Dermis microvascular lymphatic vessel endothelial cell (primary cell): ENCODE measurements at regions not wholly inside any gene's neighbourhood (a gene's known extent, or its start where the extent isn't known, plus 50 kb on each side); places are given as distances from the start of the nearest gene placed in this dataset.
"Not testable (repeated sequence)": the region's sequence is repeated elsewhere in the genome, so short reads cannot be mapped to it uniquely, and the experiment has no call there.

Experiments
- DNase-seq, 2 donors: peaks; one replicate each; pipeline versions ENCODE4 v3.0.0 to v3.0.0-alpha.2; 2010; ENCODE audit warnings: low read depth in 2 of 2

DNA sequence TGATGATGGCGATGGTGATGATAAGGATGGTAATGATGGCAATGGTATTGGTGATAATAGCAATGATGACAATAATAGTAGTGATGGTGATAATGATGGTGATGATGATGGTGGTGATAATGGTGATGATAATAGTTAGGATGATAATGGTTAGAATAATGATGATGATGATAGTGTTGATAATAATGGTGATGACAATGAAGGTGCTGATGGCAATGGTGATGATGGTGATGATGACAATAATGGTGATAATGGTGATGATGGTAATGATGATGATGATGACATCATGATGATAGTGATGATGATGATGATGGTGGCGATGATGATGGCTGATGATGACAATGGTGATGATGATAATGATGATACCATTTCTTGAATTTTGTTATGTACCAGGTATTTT is 309.9 kb downstream of the MIAT start:
- no peak for DNase-seq

GRCh38 chr22:26968859-26969523 is 311.6 kb downstream of the MIAT start:
- no peak for DNase-seq

GRCh38 chr22:26970809-26971394 is 313.5 kb downstream of the MIAT start:
- DNase-seq, result no peak

DNA sequence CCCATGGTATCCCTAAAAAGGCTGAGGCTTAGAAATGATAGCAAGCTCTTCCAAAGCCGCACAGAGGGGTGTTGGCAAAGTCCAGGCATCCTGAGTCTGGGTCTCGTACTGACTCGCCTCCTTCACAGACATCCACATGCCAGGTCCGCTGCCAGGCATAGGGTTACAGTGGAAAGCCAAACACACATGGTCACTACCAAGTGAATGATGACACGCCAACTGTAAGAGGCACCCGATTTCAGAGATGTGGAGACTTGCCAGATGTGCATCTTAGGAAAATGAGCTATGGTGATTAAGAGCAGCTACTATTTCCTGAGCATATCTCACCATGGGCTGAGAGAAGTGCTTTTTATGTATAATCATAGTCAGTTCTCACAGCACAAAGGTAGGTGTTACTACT is 314.9 kb downstream of the MIAT start:
- DNase-seq, result no peak

DNA sequence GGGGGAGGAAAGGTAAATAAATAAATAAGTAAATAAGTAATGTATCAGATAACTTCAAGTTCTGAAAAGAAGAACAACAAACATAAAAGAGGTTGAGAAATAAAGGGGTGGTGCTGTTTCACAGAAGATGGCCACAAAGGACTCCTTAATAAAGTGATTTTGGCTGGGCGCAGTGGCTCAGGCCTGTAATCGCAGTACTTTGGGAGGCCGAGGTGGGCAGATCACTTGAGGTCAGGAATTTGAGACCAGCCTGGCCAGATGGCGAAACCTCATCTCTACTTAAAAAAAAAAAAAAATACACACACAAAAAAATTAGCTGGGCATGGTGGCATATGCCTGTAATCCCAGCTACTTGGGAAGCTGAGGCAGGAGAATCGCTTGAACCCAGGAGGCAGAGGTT is 315.5 kb downstream of the MIAT start:
- DNase-seq, result not testable (repeated sequence)

DNA sequence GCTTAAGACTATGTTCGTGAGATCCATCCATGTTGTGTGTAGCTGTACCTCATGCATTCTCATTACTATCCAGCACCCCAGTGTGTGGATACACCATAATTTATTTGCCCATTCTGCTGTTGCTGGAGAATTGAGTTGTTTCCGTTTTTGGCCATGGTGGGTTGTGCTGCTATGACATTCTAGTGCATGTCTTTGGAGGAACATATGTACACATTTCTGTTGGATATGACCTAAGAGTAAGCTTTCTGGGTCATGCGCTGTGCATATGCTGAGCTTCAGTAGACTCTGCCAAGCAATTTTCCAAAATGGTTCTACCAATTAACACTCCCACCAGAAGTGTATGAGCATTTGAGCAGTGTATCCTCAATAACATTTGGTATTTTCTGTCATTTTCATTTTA is 316.6 kb downstream of the MIAT start:
- no peak for DNase-seq

GRCh38 chr22:26974914-26975803 is 317.8 kb downstream of the MIAT start:
- no peak for DNase-seq

DNA sequence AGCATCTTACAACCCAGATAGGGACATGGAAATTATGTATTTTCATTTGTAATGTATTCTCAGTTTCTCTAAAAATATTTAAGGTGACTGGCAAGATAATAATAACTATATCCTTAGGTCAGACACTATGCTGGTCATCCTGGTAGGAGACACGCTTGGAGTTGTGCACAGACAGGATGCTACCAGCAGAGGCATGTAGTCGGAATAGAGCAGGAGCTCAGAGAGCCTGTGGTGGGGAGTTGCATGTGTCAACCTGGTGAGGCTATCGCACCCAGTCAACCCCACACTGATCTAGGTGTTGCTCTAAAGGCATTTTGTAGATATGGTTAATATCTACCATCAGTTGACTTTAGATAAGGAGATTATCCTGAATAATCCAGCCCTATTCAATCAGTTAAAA is 318.5 kb downstream of the MIAT start:
- DNase-seq, result no peak

DNA sequence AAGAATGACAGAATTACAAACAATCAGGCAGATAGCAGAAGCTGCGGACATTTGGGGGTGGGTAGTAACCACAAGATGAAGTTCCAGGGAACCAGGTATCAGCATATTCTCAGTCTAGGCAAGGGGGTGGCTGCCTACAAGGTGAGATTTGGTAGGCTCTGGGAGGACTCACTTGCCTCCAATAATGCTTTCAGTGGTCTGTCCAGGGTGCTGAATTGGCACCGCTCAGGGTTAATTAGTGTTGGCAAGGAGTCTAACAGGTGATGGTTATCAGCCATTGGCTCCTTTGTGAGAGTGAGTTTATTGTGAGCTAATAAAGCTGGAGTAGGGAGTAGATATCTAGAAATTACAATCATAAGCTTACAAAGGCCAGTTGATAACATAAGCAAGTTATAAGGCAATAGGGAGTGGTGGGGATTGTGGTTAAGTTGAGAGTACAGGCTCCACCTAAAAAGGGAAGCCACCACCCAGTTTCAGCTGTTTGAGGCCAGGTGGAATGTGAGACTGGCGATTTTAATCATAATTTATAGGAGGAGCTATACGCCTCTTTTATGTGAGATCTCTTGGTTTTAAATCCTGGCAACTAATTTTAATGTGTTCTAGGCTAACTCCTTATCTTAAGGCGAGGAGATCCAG is 320.5 kb downstream of the MIAT start:
- DNase-seq, result no peak

GRCh38 chr22:26979294-26979693 is 321.9 kb downstream of the MIAT start:
- DNase-seq, result peak in 1 of 2 donors; percentile 9

DNA sequence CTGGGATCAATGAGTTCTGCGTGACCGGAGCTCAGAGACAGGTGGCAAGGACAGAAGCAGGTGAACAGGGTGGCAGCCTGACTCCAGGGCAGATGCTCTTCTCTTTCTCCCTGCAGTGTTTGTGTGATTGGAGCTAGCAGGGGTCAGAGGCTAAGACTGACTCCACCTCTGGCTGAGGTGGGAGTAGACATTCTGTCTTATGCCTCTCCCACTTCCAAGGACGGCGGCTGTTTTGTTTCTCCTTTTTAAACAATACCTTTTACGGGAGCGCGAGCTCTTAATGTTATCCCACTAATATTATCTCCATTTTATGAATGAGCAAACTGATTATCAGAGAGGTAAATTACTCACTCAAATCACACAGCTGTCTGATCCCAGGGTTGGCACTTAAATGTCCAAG is 323.7 kb downstream of the MIAT start:
- DNase-seq, result no peak

DNA sequence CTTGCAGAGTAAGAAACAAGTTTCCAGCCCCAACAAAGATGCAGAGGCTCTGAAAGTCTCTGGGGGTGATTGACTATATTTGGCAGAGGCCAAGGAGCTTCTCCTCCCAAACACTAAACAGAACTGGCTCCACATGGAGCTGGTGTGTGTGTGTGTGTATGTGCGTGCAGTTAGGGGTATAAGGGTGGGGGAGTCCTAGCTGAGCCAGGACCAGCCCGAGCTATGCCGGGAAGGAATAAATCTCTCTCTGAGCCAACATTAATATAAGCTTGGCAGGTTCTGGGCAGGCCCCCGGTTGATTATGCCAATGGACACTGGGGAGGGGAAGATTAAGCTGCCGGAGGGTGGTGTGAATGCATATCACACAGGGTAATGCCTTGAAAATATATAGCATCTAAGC is 324.2 kb downstream of the MIAT start:
- DNase-seq, result no peak

GRCh38 chr22:26983311-26983710 is 325.9 kb downstream of the MIAT start:
- DNase-seq, result no peak

GRCh38 chr22:26985206-26985605 is 327.8 kb downstream of the MIAT start:
- DNase-seq, result no peak

DNA sequence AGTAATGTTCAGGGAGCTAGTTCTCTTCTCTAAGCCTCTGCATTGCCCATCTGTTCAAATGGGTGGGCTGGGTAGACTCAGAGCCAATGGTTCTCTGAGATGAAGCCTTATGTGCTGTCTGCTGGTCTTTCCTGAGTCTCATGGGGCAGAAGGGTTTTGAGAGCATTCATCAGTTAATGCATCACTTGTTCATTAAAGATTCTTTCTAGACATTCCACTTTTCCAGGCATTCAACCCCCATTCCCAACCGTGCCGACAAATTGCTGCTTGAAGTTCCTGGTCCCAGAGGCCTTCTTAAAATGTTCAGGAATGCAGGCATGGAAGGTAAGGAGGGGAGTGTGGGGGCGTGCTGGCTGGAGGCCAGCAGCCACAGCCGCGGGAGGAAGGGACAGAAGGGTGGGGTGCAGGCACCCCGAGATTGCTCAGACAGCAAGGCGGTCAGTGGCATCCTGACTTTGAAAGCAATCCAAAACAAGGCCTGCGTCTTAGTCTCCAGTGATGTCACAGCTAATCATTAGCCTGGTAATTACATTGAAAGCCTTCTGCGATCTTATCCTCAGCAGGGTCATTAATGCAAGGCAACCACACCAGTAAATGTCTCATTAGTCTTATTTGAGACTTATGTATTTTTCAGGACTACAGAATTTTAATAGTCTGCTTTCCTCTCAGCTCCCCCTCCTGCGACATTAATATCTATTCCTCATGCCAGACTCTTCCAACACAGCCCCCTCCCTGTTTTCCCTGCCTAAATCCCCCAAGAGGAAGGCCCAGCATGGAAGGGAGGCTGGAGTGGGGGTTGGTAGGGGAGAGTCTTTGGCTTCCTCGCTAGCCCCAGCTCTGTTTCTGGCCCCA is 328.8 kb downstream of the MIAT start:
- no peak for DNase-seq

GRCh38 chr22:26986884-26987283 is 329.5 kb downstream of the MIAT start:
- DNase-seq, result no peak

DNA sequence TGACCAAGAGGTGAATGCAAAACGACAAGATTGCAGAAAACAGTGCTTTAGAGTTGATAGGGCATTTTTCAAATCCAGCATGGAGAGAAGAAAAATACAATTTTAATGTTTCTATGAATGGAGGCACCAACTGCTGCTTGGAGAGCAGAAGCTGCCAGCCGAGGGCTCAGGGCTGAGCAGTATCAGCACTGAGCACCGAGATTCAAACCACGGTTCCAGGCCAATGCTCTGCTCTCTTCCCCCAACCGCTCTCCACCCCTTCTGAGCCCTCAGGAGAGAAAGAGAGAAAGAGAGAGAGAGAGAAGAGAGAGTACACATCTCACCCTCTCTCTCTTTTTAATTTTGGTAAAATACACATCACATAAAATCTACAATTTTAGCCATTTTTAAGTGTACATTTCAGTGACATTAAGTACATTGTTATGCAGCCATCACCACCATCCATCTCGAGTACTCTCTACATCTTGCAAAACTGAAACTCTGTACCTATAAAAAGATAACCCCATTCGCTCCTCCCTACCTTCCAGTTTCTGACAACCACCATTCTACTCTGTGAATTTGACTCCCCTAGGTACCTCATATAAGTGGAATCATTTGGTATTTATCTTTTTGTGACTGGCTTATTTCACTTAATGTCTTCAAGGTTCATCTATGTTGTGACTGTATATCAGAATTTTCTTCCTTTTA is 333.3 kb downstream of the MIAT start:
- DNase-seq, result no peak

- DNase-seq, result no peak
Observed at GRCh38 chr22:26992556-26992955, 335.2 kb downstream of the MIAT start.

- no peak for DNase-seq
Observed at GRCh38 chr22:26993886-26994285, 336.5 kb downstream of the MIAT start.

DNA sequence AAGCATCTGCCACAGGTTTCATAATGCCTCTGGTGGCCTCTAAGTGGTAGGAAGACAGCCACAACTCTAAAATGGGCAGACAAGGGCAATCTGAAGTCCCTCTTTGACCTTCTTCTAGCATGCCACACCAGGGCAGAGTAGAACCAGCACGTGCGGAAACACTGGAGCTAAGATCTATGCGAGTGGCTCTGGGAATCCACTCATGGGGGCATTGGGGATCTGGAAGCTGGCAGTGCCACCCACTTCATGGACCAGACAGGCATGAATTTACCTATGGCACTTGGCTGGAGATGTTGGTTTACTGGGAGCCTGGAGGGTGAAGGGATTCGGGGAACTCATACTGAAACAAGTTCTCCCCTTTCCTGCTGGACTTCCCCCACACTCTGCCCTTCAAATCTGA is 337.4 kb downstream of the MIAT start:
- no peak for DNase-seq

GRCh38 chr22:26995235-26995634 is 337.8 kb downstream of the MIAT start:
- no peak for DNase-seq
